ENCODE measurements at regions not wholly inside any gene's neighbourhood (a gene's known extent, or its start where the extent isn't known, plus 50 kb on each side); places are given as distances from the start of the nearest gene placed in this dataset.

DNA sequence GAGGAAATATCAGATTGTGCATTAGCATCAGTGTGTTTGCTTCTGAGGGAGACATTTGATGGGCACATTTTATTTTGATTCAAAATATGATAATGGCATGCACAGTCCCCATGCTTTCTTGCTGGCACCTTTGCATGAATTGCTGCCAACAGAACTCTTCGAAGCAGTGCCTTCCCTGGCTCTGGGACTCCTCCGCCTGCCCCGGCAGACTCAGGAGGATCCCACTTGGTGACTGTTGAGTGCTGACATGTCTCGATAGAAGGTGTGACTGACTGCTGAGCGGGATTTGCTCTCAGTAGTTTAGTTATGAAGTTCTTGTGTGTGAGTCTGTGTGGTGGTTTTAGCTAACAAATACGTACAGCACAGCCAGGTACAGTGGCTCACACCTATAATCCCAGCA is 239.7 kb downstream of the FGF9 start:
- TF ChIP-seq POLR2AphosphoS5 (IDR thresholded peaks at IDR 0.05; ENCODE audit: low read depth, low read length) (no peak), TAF1 (IDR thresholded peaks at IDR 0.05; ENCODE audit: borderline replicate concordance, insufficient read depth, low read length) (no peak), SIN3A (IDR thresholded peaks at IDR 0.05; ENCODE audit: borderline replicate concordance, insufficient read depth, low read length) (no peak)
- TF ChIP-seq, protein P1, sequence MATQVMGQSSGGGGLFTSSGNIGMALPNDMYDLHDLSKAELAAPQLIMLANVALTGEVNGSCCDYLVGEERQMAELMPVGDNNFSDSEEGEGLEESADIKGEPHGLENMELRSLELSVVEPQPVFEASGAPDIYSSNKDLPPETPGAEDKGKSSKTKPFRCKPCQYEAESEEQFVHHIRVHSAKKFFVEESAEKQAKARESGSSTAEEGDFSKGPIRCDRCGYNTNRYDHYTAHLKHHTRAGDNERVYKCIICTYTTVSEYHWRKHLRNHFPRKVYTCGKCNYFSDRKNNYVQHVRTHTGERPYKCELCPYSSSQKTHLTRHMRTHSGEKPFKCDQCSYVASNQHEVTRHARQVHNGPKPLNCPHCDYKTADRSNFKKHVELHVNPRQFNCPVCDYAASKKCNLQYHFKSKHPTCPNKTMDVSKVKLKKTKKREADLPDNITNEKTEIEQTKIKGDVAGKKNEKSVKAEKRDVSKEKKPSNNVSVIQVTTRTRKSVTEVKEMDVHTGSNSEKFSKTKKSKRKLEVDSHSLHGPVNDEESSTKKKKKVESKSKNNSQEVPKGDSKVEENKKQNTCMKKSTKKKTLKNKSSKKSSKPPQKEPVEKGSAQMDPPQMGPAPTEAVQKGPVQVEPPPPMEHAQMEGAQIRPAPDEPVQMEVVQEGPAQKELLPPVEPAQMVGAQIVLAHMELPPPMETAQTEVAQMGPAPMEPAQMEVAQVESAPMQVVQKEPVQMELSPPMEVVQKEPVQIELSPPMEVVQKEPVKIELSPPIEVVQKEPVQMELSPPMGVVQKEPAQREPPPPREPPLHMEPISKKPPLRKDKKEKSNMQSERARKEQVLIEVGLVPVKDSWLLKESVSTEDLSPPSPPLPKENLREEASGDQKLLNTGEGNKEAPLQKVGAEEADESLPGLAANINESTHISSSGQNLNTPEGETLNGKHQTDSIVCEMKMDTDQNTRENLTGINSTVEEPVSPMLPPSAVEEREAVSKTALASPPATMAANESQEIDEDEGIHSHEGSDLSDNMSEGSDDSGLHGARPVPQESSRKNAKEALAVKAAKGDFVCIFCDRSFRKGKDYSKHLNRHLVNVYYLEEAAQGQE (IDR thresholded peaks at IDR 0.05; ENCODE audit: insufficient read depth in 1 of 2, low read depth in 2 of 2, low read length in 2 of 2) = no peak
